Ovary (tissue), 3 donors: ENCODE measurements at regions not wholly inside any gene's neighbourhood (a gene's known extent, or its start where the extent isn't known, plus 50 kb on each side); places are given as distances from the start of the nearest gene placed in this dataset.

Experiments
- CTCF ChIP-seq, 3 donors: fragments of 450-650 bp in 2 of 3; fragments of 200-600 bp in 1 of 3; IDR thresholded peaks; one replicate each; pipeline versions ENCODE4 v1.5.1 to v1.8.0; 2016 to 2022; ENCODE audit warnings: antibody characterized with exemption in 3 of 3, mild to moderate bottlenecking in 1 of 3
- POLR2A ChIP-seq: fragments of 450-650 bp; IDR thresholded peaks from one replicate; pipeline ENCODE4 v1.6.1; 2017; ENCODE audit warnings: antibody characterized with exemption, mild to moderate bottlenecking, moderate library complexity
- donor health status: DM: no; HTN: no; CAD: no.

GRCh38 chr2:4391013-4391412 lies 687.6 kb downstream of the DCDC2C start:
- TF ChIP-seq CTCF (IDR thresholded peaks at IDR 0.05) (no peak), POLR2A (no peak)
